ENCODE measurements at regions not wholly inside any gene's neighbourhood (a gene's known extent, or its start where the extent isn't known, plus 50 kb on each side); places are given as distances from the start of the nearest gene placed in this dataset.

DNA sequence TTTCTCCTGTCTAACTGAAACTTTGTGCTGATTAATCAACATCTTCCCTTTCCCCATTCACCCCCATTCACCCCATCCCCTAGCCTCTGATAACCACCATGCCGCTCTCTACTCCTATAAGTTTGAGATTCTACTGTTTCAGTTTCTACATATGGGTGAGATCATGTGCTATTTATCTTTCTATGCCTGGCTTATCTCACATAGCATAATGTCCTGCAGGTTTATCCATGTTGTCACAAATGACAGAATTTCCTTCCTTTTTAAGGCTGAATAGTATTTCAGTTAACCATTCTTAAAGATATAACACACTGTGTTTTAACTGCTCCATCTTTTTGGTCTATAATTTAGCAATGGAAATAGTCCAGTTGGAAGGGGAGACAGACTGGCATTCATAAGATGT, 205.1 kb downstream of the SNCAIP start:
- Histone ChIP-seq H3K9me3 (ENCODE audit: control insufficient read depth in 1 of 2, insufficient read depth in 1 of 2, low read depth in 1 of 2, low read length in 2 of 2) (no peaks in the 10 kb centered on the region), H4K20me1 (ENCODE audit: insufficient read depth) (no peaks in the 10 kb centered on the region), H3K36me3 (ENCODE audit: control insufficient read depth in 1 of 2, insufficient read depth in 2 of 2, low read length in 2 of 2) (no peaks in the 10 kb centered on the region), H3K4me2 (ENCODE audit: low read length) (no peak overlapping the region), H3K9ac (ENCODE audit: low read length) (no peak overlapping the region), H3K4me3 (replicated peaks in 1 of 2; ENCODE audit: low read depth in 1 of 2, low read length in 2 of 2) (no peak overlapping the region), H3K27me3 (ENCODE audit: insufficient read depth, low read length) (no peaks in the 10 kb centered on the region), H3K9me2 (ENCODE audit: insufficient read depth) (no peaks in the 10 kb centered on the region), H3K4me1 (ENCODE audit: control insufficient read depth in 1 of 2, insufficient read depth in 2 of 2, low read length in 2 of 2) (no peaks in the 10 kb centered on the region), H3K27ac (ENCODE audit: low read depth, low read length) (no peak overlapping the region), H2AFZ (ENCODE audit: low read depth, low read length, poor library complexity, severe bottlenecking) (no peak overlapping the region), H3K79me2 (ENCODE audit: insufficient read depth, low read length) (no peaks in the 10 kb centered on the region)
- TF ChIP-seq, protein P1, sequence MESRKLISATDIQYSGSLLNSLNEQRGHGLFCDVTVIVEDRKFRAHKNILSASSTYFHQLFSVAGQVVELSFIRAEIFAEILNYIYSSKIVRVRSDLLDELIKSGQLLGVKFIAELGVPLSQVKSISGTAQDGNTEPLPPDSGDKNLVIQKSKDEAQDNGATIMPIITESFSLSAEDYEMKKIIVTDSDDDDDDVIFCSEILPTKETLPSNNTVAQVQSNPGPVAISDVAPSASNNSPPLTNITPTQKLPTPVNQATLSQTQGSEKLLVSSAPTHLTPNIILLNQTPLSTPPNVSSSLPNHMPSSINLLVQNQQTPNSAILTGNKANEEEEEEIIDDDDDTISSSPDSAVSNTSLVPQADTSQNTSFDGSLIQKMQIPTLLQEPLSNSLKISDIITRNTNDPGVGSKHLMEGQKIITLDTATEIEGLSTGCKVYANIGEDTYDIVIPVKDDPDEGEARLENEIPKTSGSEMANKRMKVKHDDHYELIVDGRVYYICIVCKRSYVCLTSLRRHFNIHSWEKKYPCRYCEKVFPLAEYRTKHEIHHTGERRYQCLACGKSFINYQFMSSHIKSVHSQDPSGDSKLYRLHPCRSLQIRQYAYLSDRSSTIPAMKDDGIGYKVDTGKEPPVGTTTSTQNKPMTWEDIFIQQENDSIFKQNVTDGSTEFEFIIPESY (IDR thresholded peaks at IDR 0.05; ENCODE audit: extremely low read depth, insufficient replicate concordance, low read length), result no peak
- TF ChIP-seq CBX3 (IDR thresholded peaks at IDR 0.05; ENCODE audit: low read depth) (no peak), TCF7L2 (IDR thresholded peaks at IDR 0.05; ENCODE audit: borderline replicate concordance, extremely low read depth, insufficient read depth, insufficient read length) (no peak), ZNF274 (IDR thresholded peaks at IDR 0.05; ENCODE audit: low read depth, low read length) (no peak), EZH2phosphoT487 (IDR thresholded peaks at IDR 0.05; ENCODE audit: borderline replicate concordance) (no peak), ZFX (IDR thresholded peaks at IDR 0.05) (no peak), SIN3A (IDR thresholded peaks at IDR 0.05; ENCODE audit: low read depth) (no peak), SP1 (IDR thresholded peaks at IDR 0.05; ENCODE audit: low read depth) (no peak), CEBPB (IDR thresholded peaks at IDR 0.05; ENCODE audit: low read depth) (no peak), RAD21 (IDR thresholded peaks at IDR 0.05; ENCODE audit: low read depth) (no peak), POLR2A (IDR thresholded peaks at IDR 0.05; ENCODE audit: borderline replicate concordance, extremely low read depth, insufficient read depth, insufficient read length) (no peak), JUND (IDR thresholded peaks at IDR 0.05) (no peak), ELF1 (IDR thresholded peaks at IDR 0.05; ENCODE audit: borderline replicate concordance, low read depth) (no peak)
- TF ChIP-seq, protein P2, sequence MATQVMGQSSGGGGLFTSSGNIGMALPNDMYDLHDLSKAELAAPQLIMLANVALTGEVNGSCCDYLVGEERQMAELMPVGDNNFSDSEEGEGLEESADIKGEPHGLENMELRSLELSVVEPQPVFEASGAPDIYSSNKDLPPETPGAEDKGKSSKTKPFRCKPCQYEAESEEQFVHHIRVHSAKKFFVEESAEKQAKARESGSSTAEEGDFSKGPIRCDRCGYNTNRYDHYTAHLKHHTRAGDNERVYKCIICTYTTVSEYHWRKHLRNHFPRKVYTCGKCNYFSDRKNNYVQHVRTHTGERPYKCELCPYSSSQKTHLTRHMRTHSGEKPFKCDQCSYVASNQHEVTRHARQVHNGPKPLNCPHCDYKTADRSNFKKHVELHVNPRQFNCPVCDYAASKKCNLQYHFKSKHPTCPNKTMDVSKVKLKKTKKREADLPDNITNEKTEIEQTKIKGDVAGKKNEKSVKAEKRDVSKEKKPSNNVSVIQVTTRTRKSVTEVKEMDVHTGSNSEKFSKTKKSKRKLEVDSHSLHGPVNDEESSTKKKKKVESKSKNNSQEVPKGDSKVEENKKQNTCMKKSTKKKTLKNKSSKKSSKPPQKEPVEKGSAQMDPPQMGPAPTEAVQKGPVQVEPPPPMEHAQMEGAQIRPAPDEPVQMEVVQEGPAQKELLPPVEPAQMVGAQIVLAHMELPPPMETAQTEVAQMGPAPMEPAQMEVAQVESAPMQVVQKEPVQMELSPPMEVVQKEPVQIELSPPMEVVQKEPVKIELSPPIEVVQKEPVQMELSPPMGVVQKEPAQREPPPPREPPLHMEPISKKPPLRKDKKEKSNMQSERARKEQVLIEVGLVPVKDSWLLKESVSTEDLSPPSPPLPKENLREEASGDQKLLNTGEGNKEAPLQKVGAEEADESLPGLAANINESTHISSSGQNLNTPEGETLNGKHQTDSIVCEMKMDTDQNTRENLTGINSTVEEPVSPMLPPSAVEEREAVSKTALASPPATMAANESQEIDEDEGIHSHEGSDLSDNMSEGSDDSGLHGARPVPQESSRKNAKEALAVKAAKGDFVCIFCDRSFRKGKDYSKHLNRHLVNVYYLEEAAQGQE (IDR thresholded peaks at IDR 0.05; ENCODE audit: low read depth), result no peak
- TF ChIP-seq, protein P3, sequence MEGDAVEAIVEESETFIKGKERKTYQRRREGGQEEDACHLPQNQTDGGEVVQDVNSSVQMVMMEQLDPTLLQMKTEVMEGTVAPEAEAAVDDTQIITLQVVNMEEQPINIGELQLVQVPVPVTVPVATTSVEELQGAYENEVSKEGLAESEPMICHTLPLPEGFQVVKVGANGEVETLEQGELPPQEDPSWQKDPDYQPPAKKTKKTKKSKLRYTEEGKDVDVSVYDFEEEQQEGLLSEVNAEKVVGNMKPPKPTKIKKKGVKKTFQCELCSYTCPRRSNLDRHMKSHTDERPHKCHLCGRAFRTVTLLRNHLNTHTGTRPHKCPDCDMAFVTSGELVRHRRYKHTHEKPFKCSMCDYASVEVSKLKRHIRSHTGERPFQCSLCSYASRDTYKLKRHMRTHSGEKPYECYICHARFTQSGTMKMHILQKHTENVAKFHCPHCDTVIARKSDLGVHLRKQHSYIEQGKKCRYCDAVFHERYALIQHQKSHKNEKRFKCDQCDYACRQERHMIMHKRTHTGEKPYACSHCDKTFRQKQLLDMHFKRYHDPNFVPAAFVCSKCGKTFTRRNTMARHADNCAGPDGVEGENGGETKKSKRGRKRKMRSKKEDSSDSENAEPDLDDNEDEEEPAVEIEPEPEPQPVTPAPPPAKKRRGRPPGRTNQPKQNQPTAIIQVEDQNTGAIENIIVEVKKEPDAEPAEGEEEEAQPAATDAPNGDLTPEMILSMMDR (IDR thresholded peaks at IDR 0.05 in 2 of 3, conservative IDR thresholded peaks at IDR 0.05 in 1 of 3; ENCODE audit: borderline replicate concordance in 1 of 3, insufficient read depth in 1 of 3, low read depth in 2 of 3, low read length in 2 of 3), result no peak
- TF ChIP-seq, protein P4, sequence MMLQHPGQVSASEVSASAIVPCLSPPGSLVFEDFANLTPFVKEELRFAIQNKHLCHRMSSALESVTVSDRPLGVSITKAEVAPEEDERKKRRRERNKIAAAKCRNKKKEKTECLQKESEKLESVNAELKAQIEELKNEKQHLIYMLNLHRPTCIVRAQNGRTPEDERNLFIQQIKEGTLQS (IDR thresholded peaks at IDR 0.05), result no peak
- TF ChIP-seq, protein P5, sequence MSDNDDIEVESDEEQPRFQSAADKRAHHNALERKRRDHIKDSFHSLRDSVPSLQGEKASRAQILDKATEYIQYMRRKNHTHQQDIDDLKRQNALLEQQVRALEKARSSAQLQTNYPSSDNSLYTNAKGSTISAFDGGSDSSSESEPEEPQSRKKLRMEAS (IDR thresholded peaks at IDR 0.05), result no peak
- RAD21 ChIA-PET (ENCODE audit: low non-redundant PET in 1 of 2, low total read pairs in 2 of 2, uncharacterized antibody in 2 of 2, unreplicated experiment in 2 of 2), result no interaction called here
- DNase-seq (ENCODE audit: low read depth, low spot score) (no peak), ATAC-seq (no peak)
- intact Hi-C loops (cut with micrococcal nuclease), result loop anchor here (2.0 to 5.0 kb wide), 4 partner anchors 380 to 1150 kb away; no protein-coding TSS in a partner anchor
- CTCF ChIA-PET, result interaction anchor here (1.6 to 1.8 kb wide), 2 partner anchors 699 to 906 kb away, joined by 7 to 18 read pairs; partner anchors contain the start of gene CEP120
- BruUV-seq (replicated peaks), result no TSS peak
- POLR2A ChIA-PET, result no interaction called here
